Epithelial cell of esophagus (primary cell): ENCODE measurements at regions not wholly inside any gene's neighbourhood (a gene's known extent, or its start where the extent isn't known, plus 50 kb on each side); places are given as distances from the start of the nearest gene placed in this dataset.

Experiments used
- DNase-seq: peaks from one replicate; pipeline ENCODE4 v3.0.0; 2010; ENCODE audit warnings: low read depth
- H3K4me3 ChIP-seq: 2 replicates; pipeline ENCODE4 v1.5.1; 2011; ENCODE audit warnings: mild to moderate bottlenecking, low read length, control low read depth
- CTCF ChIP-seq: IDR thresholded peaks from 2 replicates; pipeline ENCODE4 v1.5.1; 2011; ENCODE audit warnings: low read depth, mild to moderate bottlenecking, low read length, control low read depth, inconsistent platforms; ENCODE audit not compliant: insufficient read depth; ENCODE audit errors: missing control alignments

DNA sequence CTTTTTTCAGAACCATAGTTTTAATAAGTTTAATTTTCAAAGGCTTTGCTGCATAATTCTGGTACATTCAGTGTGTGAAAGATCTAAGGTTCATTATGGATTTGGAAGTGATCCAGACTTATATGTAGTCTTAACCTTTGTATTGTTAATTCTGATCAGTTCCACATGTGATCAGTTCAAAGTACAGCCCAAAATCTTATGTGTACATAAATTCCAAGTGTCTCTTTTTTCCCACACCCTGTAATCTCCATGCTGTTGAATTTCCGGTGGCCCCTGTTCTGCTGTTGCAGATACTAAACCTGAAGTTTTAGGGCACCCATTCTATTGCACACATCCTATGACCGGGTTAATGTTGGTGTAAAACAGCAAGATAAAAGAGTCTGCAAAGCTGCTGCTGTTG is 1147.5 kb upstream of the CDH8 start:
- H3K4me3 ChIP-seq, result no peak overlapping the region
- TF ChIP-seq CTCF, result no peak
- no peak for DNase-seq

DNA sequence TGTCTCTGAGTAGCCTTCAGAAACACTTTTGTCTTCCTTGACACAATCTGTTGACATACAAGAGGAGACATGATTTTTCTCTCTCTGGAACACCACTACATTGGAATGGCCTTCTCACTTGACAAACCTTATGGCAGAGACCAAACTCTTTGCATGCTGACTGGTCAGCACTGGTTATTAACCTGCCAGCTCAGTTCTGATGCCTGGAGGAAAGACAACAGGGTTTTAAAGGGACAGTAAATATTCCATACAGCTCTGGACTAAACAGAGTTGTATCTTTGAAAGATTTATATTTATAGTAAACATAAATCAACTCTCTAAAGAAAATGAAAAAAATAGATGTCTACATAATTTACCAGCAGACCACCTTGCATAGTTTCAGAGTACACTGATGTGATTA is 1139.1 kb upstream of the CDH8 start:
- H3K4me3 ChIP-seq, result no peak overlapping the region
- TF ChIP-seq CTCF, result no peak
- DNase-seq, result no peak

GRCh38 chr16:63174801-63175200 is 1138.6 kb upstream of the CDH8 start:
- H3K4me3 ChIP-seq, result no peak overlapping the region
- no peak for DNase-seq
- no peak for TF ChIP-seq CTCF

- DNase-seq, result no peak
- no peak for TF ChIP-seq CTCF
- H3K4me3 ChIP-seq, result no peak overlapping the region
Measured at GRCh38 chr16:63171545-63171944, 1135.3 kb upstream of the CDH8 start.

DNA sequence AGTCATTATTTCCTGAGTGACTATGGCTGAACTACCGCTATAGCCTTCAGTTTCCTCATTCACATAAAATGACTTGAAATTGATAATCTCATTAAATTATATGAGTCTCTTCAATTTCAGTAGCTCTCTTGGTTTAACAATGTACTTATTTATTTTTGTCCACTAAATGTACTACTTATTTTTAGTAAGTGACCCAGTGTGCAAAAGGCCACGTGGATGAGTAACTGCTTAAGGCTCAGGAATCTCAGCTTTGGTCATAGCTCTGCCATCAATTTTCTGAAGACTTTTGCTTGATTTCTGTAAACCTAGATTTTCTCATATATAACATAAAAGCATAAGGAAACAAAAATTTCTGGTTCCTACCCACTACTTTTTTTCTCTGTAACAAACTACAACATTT is 1132.9 kb upstream of the CDH8 start:
- no peak for TF ChIP-seq CTCF
- DNase-seq, result no peak
- no peak overlapping the region for H3K4me3 ChIP-seq

GRCh38 chr16:63157818-63158217 is 1121.6 kb upstream of the CDH8 start:
- DNase-seq, result no peak
- no peak overlapping the region for H3K4me3 ChIP-seq
- TF ChIP-seq CTCF, result no peak

GRCh38 chr16:63146251-63146650 is 1110.0 kb upstream of the CDH8 start:
- no peak for DNase-seq
- no peak for TF ChIP-seq CTCF
- H3K4me3 ChIP-seq, result no peak overlapping the region
